ENCODE measurements at regions not wholly inside any gene's neighbourhood (a gene's known extent, or its start where the extent isn't known, plus 50 kb on each side); places are given as distances from the start of the nearest gene placed in this dataset.

DNA sequence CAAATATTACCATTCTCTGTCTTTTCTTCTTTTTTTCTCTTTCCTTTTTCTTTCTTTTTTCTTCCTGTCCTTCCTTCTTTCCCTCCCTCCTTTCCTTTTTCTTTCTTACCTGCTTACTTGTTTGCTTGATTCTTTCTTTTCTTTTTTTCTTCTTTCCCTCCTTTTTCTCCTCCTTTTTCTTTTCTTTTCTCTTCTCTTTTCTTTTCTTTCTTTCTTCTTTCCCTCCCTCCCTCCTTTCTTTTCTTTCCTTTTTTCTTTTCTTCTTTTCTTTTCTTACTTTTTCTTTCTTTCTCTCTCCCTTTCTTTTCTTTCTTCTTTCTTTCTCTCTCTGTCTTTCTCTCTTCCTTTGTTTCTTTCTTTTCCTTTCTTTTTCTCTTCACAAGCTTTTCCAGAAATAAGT, 697.4 kb upstream of the ADGRL3 start:
- no peak for DNase-seq (ENCODE audit: low spot score)

DNA sequence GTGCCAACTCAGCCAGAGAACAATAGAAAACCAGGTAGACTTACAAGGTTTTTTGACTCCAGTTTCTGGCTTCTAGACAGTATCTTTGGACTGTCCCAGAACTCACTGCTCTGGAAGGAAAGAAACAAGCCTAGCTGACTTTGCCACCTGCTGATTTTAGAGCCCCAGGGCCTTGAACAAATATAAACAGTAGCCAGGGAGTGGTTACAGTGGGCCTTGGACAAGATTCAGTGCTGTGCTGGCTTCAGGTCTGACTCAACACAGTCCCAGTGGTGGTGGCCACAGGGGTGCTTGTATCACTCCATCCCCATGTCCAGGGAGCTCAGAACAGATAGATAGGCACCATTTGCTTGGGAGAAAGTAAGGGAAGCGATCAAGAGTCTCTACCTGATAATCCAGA, 694.1 kb upstream of the ADGRL3 start:
- no peak for DNase-seq (ENCODE audit: low spot score)

DNA sequence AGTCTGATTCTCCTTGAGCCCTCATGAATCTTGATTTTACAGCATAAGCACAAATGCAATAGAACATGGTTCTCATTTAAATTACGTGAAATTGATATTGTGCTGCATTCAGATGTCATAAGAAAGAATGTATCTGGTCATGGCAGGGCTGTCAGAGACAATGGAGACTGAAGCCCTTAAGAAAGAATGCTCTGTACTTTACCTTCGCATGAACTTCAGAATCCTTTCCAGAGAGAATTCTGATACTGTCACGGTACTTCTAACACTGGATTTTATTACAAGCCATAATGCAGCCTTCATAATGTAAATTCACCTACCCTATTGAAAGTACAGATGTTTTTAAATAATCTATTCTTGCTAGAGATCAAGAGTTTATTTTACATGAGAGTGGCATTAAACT, 677.9 kb upstream of the ADGRL3 start:
- no peak for DNase-seq (ENCODE audit: low spot score)

DNA sequence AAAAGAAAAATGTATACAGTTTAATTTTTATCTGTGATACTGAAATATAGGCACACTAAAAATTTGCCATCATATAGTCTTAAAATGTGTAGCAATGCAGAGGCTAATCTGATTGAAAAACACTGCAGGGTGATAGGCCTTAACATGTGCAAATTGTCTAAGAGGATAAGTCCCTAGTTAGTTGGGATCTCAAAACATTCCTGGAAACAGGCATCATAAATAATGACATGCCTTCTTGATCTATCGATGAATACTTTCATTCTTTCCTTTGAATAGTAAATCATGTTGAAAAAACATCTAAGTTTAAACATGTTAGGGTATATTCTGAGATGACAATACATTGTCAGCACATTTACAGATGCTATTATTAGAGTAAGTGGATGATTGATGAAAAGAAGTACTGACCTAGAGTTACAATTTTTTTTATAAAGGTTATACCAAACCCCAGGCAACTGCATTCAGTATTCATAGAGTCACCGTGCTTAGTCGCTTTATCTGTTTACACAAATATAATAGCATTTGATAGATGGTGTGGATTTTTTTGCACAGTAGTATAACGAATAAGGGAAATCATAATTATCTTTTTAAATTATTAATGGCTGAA, 668.2 kb upstream of the ADGRL3 start:
- no peak for DNase-seq (ENCODE audit: low spot score)

DNA sequence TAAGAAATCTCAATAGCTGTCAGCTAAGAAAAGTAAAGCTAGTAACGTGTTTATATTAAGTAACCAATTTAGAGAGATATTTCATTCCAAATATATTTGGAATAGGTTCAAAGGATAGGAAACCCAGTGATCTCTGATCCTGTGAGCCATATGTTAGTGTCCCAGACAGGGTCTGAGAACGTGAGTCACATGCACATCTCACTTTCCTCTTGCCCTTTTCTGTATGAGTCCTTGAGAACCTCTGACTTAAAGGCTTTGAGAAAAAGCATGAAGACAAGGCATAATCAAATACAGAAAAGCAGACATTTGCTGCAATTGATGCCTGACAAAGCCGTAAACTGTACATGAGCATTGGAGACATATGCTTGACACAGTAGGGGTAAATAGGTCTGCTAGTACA, 655.1 kb upstream of the ADGRL3 start:
- no peak for DNase-seq (ENCODE audit: low spot score)

DNA sequence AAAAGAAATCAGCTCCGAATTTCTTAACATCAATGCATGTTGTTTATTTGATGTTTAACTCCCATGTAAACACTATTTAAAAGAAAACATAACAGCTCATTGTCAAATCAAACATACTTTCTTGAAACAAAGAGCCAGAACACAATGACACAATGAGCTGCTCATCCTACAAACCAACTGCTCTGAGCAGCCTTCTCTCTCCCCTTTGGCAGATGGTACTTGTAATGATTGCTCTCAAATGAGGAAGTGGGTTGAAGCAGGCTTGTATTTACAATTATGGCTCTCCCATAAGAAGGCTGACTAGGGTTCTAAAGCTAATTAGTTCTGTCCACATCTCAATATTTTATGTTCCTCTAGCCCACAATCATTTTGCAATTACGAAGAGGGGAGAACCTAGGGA, 637.8 kb upstream of the ADGRL3 start:
- no peak for DNase-seq (ENCODE audit: low spot score)

DNA sequence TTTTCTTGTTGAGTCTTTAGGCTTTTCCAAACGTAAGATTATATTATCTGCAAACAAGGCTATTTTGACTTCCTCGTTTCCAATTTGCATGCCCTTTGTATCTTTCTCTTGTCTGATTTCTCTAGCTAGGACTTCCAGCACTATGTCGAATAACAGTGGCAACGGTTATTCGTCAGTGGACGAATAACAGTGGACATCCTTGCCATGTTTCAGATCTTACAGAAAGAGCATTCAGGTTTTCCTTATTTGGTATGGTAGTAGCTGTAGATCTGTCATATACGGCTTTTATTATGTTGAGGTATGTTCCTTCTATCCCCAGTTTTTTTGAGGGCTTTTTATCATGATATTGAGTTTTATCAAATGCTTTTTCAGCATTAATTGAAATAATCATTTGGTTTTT, 634.6 kb upstream of the ADGRL3 start:
- no peak for DNase-seq (ENCODE audit: low spot score)

DNA sequence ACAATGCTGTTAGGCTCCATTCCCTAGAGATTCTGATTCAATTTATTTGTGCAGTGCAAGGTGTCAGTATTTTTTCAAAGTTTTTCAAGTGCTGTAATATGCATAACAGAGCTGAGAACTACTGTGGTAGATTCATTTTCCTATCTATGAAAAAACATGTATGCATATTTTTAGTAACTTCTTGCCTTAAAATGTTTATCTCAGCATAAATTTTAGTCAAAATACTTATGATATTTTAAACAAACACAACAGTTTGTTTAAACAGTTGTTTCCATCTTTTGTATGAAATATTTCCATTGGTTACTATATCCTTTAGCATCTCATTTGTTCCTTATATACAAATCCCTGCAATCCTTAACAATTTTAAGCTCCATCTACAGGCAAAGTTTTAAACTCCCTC, 624.8 kb upstream of the ADGRL3 start:
- DNase-seq (ENCODE audit: low spot score): no peak

DNA sequence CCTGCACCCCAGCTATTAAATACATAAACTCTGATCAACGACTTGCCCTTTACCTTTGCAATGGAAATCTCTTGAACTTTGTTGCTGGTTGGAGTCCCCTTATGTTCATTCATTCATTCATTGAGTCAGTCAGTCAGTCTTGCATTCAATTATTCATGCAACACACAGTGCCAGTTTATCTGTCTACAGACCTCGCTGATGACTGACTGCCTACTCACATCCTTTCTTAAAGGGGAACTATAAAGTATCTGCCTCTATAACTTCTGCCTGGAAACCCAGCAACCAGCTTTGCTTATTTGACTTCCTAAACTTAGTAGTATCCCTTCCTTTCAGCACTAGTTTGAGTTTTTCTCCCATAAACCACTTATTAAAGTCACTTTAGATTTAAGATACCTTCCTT, 620.8 kb upstream of the ADGRL3 start:
- DNase-seq (ENCODE audit: low spot score): no peak

DNA sequence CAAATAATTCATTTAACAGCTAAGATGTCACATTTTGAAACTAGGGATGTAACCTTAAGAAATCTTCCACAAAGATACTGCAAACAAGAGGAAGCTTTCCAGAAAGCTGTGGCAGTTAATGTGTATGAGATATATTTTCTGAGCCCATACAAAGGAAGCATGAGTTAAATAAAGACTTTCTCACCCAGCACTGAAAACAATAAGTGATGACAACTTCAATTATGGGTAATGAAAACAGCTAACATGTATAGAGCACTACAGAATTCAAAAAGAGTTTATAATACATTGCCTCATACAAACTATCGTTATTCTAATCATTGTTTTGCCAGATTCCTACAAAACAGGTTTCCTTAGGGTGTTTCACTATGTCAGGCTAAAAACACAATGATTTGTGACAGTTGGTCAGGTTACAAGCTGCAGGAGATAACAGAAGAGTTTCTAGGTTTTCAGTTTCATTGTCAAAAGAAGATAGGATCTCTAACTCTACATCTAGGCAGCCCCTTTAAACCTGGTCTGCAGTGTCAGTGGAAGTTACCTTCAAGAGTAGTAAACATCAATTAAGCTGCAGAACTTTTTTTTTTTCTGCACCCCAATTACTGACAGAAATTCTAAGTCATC, 618.1 kb upstream of the ADGRL3 start:
- no peak for DNase-seq (ENCODE audit: low spot score)

DNA sequence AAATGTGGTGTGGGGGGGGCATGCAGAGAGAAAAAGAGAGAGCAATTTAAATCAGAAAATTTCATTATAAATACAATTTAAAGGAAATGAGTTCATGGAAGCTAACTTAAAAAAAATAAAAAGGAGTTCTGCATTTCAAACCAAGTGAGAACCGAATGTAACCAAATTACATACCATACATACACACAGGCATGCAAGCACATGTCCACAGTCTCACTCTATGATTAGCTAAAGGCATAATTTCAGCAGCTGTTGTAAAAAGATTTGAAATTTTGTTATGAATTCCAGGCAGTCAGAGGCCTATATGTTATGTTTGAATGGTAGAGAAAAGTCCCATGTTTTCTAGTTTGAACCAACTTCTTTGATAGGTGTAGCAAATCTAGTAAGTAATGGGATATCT, 611.6 kb upstream of the ADGRL3 start:
- DNase-seq (ENCODE audit: low spot score): no peak

DNA sequence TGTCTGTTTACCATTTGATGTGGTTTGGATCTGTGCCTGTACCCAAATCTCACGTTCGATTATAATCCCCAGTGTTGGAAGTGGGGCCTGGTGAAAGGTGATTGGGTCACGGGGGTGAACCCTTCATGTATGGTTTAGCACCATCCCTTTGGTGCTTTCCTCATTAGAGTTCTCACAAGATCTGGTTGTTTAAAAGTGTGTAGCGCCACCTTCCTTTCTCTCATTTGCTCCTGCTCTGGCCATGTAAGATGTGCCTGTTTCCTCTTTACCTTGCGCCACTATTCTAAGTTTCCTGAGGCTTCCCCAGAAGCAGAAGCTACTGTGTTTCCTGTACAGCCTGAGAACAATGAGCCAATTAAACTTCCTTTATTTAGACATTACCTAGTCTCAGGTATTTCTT, 610.7 kb upstream of the ADGRL3 start:
- DNase-seq (ENCODE audit: low spot score): no peak

DNA sequence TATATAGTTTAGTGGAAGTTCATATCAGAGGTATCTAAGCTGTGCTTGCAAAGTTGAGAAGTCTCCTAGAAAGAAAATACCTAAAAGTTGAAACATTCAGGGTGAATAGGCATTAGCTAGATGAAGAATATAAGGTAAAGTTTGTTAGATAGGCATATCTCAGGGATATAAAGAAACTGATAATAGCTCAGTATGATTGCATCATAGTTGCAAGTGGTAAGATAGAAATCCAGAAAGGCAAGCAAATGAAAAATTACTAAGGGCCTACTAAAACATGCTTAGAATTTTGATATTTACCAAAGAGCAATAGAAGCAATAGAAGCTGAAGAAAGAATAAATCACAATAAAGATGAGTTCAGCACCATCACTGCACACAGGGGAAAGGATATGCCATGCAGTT, 610.0 kb upstream of the ADGRL3 start:
- no peak for DNase-seq (ENCODE audit: low spot score)

DNA sequence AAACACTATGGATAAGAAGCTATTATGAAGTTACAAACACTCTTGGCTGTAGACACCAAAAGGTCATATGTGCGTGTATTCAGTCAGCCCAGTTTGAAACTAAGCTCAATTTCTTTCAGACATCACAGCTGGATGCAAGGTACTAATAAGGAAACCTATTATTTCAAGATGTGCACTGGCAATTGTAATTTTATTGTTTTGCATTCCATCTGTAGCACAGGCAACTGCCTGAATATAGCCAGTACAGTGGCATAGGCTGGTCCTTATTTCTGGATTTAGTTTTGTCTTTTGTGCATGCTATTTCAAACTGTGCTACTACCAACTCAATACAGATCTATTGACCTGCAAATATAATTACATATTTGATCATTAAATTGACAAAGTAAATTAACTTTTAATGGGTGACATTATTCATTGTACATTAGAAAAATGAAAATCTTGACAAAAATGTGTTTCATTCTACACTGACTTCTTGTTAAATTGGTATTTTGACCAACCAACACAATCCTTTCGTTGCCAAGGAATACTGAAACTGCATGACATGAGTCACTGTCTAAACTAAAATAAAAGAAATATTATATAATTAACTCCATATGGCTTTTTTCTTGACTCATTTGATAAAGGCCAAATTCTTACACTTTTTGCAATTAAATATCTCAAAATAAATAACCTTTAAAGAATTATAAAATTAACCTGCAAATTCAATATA, 594.3 kb upstream of the ADGRL3 start:
- no peak for DNase-seq (ENCODE audit: low spot score)

DNA sequence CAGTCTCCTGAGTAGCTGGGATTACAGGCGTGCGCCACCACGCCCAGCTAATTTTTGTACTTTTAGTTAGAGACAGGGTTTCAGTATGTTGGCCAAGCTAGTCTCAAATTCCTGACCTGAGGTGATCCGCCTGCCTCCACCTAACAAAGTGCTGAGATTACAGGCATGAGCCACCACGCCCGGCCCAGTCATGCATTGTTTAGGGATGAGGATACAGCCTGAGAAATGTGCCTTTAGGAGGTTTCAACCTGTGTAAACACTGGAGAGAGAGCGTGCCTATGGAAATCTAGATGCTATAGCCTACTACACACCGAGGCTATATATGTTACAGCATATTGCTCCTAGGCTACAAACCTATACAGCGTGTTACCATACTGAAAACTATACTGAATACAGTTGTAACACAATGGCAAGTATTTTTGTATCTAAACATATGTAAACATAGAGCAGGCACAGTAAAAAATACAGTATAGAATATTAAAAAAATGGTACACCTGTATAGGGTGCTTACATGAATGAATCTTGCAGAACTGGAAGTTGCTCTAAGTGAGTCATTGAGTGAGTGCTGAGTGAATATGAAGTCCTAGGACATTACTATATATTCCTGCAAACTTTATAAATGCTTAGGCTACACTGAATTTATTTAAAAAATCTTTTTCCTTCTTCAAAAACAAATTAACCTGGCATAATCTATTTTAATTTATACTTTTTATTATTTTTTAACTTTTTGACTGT, 588.2 kb upstream of the ADGRL3 start:
- DNase-seq (ENCODE audit: low spot score): no peak

DNA sequence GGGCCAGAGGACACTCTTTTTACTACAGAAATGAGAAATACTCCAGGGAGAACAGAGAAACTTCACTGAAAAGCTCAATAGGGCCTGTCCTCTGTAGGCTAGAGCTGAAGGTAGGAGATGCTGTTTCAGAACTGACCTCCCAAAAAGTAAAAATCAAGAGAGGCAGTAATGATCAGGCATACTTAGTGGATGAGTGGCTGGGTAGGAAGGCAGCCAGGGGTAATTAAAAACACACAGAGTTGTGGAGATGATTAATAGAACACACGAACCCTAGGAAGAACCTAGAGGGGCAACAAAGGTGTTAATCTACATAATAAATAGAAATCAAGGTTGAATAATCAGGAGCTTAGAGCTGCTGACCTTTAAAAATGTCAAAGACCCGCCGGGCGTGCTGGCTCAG, 582.4 kb upstream of the ADGRL3 start:
- no peak for DNase-seq (ENCODE audit: low spot score)

DNA sequence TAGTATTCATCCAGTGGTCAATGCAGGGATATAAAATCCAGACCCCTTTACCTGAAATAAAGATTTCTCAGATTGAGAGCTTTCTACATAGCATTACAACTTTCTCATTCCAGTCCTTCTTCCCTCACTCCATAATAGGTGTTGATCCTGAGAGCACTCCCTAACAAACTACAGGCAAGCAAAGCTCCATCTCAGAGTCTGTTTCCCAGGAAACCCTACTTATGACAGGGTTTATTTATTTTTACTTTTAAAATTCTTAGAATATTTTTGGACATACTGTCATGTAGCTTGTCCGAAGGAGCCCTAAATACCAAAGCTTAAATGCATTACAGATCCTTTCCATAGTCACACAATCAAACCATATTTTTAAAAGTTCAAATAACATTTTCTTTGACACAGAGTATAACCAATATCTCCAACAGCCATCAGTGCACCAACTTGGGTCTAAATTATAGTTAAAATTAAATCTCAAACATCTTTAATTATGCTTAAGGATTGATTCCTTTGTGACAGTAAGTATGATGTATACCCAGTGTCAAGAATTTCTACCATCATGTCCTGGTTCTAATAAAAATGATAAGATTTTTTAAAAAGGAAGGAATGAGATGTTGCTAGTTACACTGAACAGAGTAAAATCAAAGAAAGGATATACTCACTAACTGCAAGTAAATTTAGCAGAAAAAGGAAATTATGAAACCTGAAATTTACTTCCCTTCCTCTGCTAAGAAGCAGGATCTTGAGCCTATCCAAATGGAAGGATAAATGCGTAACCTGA, 580.4 kb upstream of the ADGRL3 start:
- DNase-seq (ENCODE audit: low spot score): no peak

DNA sequence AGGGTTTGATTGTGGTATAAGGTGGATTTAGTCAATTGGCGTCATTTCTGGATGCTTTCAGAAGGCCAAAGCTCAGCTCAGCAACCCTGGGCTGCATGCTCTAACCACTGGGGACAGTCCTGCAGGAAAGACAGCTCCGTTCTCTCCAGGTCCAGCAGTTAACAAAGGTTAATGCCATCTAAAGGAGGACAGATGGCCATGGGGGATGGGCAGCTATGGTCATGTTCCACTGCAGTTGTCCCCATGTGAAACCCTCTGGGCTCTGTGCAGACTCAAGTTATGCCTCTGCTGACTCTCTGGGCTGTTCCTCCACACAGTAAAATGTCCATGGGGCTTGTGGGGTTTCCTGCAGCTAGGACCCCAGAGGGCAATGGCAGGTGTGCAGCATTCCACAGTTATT, 562.1 kb upstream of the ADGRL3 start:
- no peak for DNase-seq (ENCODE audit: low spot score)

DNA sequence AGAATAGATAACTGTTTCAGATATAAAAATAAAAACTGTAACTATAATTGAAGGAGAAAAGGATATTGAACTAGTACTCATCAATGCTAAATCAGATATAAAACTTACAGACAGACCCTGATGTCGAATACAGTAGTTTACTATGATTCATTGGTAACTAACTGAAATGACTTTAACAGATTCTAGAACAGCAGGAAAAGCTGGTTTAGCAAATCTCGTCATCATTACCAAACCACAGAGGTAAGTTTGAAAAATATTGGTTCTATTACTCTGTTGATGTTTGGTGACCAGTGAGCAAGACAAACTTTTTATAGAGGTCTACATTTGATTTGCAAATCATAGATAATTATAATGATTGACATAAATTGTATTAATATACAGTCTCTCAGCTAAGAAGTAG, 551.4 kb upstream of the ADGRL3 start:
- DNase-seq (ENCODE audit: low spot score): no peak

DNA sequence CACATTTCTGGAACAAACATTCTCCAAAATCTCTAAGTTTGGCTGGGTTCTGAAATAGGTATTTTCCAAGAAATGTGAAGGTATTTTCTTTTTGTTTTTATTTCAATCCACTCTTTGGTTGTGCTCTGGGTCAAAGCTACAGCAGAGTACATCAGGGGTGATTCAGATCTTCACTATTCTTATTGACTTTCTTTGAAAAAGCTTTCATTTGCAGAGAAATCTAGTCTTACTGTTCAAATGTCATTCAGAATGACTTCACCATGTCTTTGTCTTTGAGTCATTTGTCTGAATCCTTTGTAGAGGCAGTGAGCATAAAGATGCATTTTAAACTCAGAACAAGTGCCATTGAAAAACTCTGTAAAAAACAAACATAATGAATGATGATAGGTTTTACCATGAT, 547.2 kb upstream of the ADGRL3 start:
- no peak for DNase-seq (ENCODE audit: low spot score)

DNA sequence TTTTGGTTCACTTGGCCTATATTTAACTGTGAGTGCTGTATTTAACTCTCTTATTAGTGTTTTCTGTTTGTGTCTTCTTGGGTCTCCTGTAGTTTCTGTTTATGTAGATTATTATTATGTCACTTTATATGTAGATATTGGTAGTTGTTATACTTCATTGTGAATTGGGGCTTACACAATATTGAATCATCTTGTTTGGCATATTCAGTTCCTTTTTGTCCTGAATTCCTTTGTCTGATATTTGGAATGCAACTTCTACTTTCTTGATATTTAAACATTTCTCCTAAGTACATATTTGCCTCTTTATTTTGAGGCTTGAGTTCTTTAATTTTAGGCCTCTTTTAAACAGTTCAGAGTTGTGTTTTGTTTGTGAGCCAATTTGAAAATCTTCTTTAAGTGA, 544.8 kb upstream of the ADGRL3 start:
- no peak for DNase-seq (ENCODE audit: low spot score)

DNA sequence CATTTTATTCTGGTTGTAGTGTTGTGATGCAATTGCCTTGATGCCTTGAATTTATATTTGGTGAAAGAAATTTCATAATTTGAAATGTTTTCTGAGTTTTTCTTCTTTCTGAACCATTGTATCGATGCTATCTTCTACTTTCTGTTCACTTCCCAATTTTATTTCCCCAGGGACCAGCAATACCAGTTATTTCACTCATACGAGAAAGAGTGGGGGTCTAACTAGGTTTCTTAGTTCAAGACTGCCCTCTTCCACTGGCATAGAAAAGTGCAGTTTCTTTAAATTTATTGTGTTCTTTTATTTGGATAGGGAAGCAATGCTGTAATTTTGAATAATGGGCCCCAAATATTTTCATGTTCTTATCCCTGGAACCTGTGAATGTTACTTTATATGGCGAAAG, 544.0 kb upstream of the ADGRL3 start:
- no peak for DNase-seq (ENCODE audit: low spot score)

Measured in HuH-7.5 (cell line).